ENCODE measurements at regions not wholly inside any gene's neighbourhood (a gene's known extent, or its start where the extent isn't known, plus 50 kb on each side); places are given as distances from the start of the nearest gene placed in this dataset.

GRCh38 chr11:28815110-28815509 is 706.9 kb downstream of the METTL15 start:
- TF ChIP-seq CTCF (IDR thresholded peaks at IDR 0.05) (no peak), POLR2A (IDR thresholded peaks at IDR 0.05) (no peak)

All from breast epithelium (tissue), 3 donors.